SH-SY5Y (cell line): ENCODE measurements at regions not wholly inside any gene's neighbourhood (a gene's known extent, or its start where the extent isn't known, plus 50 kb on each side); places are given as distances from the start of the nearest gene placed in this dataset.

ENCODE experiments used
- GATA2 ChIP-seq: IDR thresholded peaks from 2 replicates; pipeline ENCODE4 v1.6.1; 2011; ENCODE audit warnings: mild to moderate bottlenecking, low read depth, low read length
- GATA3 ChIP-seq: IDR thresholded peaks from 2 replicates; pipeline ENCODE4 v1.6.1; 2011; ENCODE audit warnings: low read depth, mild to moderate bottlenecking, low read length, moderate library complexity

GRCh38 chr12:87690236-87690810 is 338.9 kb downstream of the C12orf50 start:
- TF ChIP-seq GATA2 (no peak), GATA3 (no peak)
